ENCODE measurements at regions not wholly inside any gene's neighbourhood (a gene's known extent, or its start where the extent isn't known, plus 50 kb on each side); places are given as distances from the start of the nearest gene placed in this dataset.

DNA sequence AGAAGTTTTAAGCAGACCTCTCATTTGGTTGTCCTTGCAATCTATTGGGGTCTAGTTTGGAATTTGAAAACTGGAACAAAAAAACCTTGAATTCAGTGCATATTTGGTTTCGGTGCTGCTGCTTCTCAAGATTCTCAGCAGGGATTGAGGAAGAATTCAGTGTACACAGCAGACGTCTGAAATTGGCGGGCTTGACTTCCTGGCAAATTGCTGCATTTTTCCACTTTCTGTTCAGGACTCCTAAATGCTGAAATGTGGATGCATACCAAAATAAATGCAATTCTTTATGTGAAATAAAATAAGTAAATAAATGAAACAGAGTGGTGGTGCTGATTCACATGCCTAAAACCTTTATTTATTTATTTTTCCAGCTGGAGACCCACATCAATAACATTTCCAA, 332.4 kb upstream of the KYNU start:
- Histone ChIP-seq H3K79me2 (ENCODE audit: control insufficient read depth, insufficient read depth, low read length) (no peaks in the 10 kb centered on the region), H3K27ac (ENCODE audit: low read length in 2 of 2) (no peak overlapping the region), H3K4me2 (replicated peaks; ENCODE audit: low read depth, low read length, poor library complexity, severe bottlenecking) (no peak overlapping the region), H3K9ac (ENCODE audit: low read length) (no peak overlapping the region), H3K27me3 (replicated peaks in 1 of 4; ENCODE audit: control extremely low read depth in 1 of 4, control insufficient read depth in 3 of 4, insufficient read depth in 4 of 4, low read length in 3 of 4) (no peaks in the 10 kb centered on the region), H3K4me1 (ENCODE audit: control insufficient read depth in 2 of 2, insufficient read depth in 2 of 2, low read length in 2 of 2) (no peaks in the 10 kb centered on the region), H3K9me3 (ENCODE audit: control extremely low read depth in 1 of 3, control insufficient read depth in 2 of 3, insufficient read depth in 1 of 3, low read length in 2 of 3) (peaks cover 0 to 5% (median under 1%) of the 10 kb centered on the region in 3 donors), H2AFZ (ENCODE audit: insufficient read depth, low read depth, low read length, poor library complexity, severe bottlenecking) (no peak overlapping the region), H4K20me1 (ENCODE audit: control insufficient read depth, insufficient read depth, low read length, poor library complexity, severe bottlenecking) (no peaks in the 10 kb centered on the region), H3K36me3 (replicated peaks in 1 of 2; ENCODE audit: control extremely low read depth in 1 of 2, control insufficient read depth in 1 of 2, extremely low read depth in 1 of 2, insufficient read depth in 2 of 2, low read length in 1 of 2) (no peaks in the 10 kb centered on the region), H3K4me3 (ENCODE audit: control extremely low read depth in 1 of 5, extremely low read depth in 1 of 5, insufficient read depth in 1 of 5, low read depth in 2 of 5, low read length in 4 of 5) (no peak overlapping the region)
- DNase-seq (no peak), ATAC-seq (ENCODE audit: low read depth) (no peak)
- ChIA-PET POLR2A (no interaction called here), CTCF (no interaction called here)
- H3K4me3 Mint-ChIP-seq: no peak overlapping the region
- H3K9me3 Mint-ChIP-seq (ENCODE audit: insufficient read depth): peaks cover 3% of the 10 kb centered on the region
- intact Hi-C loops (cut with micrococcal nuclease): no loop called here
- no peaks in the 10 kb centered on the region for H3K4me1 Mint-ChIP-seq
- H3K27me3 Mint-ChIP-seq: no peaks in the 10 kb centered on the region
- TF ChIP-seq, protein P1, sequence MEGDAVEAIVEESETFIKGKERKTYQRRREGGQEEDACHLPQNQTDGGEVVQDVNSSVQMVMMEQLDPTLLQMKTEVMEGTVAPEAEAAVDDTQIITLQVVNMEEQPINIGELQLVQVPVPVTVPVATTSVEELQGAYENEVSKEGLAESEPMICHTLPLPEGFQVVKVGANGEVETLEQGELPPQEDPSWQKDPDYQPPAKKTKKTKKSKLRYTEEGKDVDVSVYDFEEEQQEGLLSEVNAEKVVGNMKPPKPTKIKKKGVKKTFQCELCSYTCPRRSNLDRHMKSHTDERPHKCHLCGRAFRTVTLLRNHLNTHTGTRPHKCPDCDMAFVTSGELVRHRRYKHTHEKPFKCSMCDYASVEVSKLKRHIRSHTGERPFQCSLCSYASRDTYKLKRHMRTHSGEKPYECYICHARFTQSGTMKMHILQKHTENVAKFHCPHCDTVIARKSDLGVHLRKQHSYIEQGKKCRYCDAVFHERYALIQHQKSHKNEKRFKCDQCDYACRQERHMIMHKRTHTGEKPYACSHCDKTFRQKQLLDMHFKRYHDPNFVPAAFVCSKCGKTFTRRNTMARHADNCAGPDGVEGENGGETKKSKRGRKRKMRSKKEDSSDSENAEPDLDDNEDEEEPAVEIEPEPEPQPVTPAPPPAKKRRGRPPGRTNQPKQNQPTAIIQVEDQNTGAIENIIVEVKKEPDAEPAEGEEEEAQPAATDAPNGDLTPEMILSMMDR (IDR thresholded peaks at IDR 0.05): no peak
- WGBS (ENCODE audit: insufficient coverage): 89% methylated on average over 2 of the region's 3 CpGs
- no peak overlapping the region for H3K27ac Mint-ChIP-seq

DNA sequence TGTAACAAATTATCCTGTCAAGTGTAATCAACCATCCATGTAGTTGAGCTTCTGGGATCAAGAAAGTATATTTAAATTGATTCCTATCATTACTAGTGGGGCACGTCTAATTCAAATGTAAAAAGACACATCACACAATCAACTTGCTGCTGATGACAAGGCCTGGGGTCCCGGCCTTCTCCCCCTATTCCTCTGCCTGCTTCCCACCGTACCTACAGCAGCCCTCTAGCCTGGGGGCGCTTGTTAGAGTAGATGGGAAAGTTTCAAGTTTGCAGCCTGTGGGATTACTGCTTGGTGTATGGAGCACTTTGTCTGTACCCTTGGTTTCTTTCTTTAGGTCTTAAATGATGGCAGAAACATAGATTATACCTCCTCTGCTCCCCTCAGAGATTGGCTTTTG, 333.3 kb upstream of the KYNU start:
- ChIA-PET CTCF (no interaction called here), POLR2A (no interaction called here)

More for the DNA sequence above, 333.3 kb upstream of the KYNU start:
- Histone ChIP-seq H3K9ac (ENCODE audit: low read length) (no peak overlapping the region), H3K4me3 (ENCODE audit: control extremely low read depth in 1 of 5, extremely low read depth in 1 of 5, insufficient read depth in 1 of 5, low read depth in 2 of 5, low read length in 4 of 5) (no peak overlapping the region), H3K27ac (ENCODE audit: low read length in 2 of 2) (no peak overlapping the region), H3K9me3 (ENCODE audit: control extremely low read depth in 1 of 3, control insufficient read depth in 2 of 3, insufficient read depth in 1 of 3, low read length in 2 of 3) (peaks cover 0 to 5% (median 0%) of the 10 kb centered on the region in 3 donors), H3K27me3 (replicated peaks in 1 of 4; ENCODE audit: control extremely low read depth in 1 of 4, control insufficient read depth in 3 of 4, insufficient read depth in 4 of 4, low read length in 3 of 4) (no peaks in the 10 kb centered on the region), H4K20me1 (ENCODE audit: control insufficient read depth, insufficient read depth, low read length, poor library complexity, severe bottlenecking) (no peaks in the 10 kb centered on the region), H2AFZ (ENCODE audit: insufficient read depth, low read depth, low read length, poor library complexity, severe bottlenecking) (no peak overlapping the region), H3K4me2 (replicated peaks; ENCODE audit: low read depth, low read length, poor library complexity, severe bottlenecking) (no peak overlapping the region), H3K36me3 (replicated peaks in 1 of 2; ENCODE audit: control extremely low read depth in 1 of 2, control insufficient read depth in 1 of 2, extremely low read depth in 1 of 2, insufficient read depth in 2 of 2, low read length in 1 of 2) (no peaks in the 10 kb centered on the region), H3K79me2 (ENCODE audit: control insufficient read depth, insufficient read depth, low read length) (no peaks in the 10 kb centered on the region), H3K4me1 (ENCODE audit: control insufficient read depth in 2 of 2, insufficient read depth in 2 of 2, low read length in 2 of 2) (no peaks in the 10 kb centered on the region)
- Mint-ChIP-seq H3K27ac (no peak overlapping the region), H3K4me1 (no peaks in the 10 kb centered on the region), H3K9me3 (ENCODE audit: insufficient read depth) (peaks cover 2% of the 10 kb centered on the region), H3K4me3 (no peak overlapping the region), H3K27me3 (no peaks in the 10 kb centered on the region)
- no peak for DNase-seq
- ATAC-seq (ENCODE audit: low read depth): no peak
- 50% methylated on average over 1 of the region's 4 CpGs for WGBS (ENCODE audit: insufficient coverage)
- intact Hi-C loops (cut with micrococcal nuclease): no loop called here
- TF ChIP-seq, protein P1 (IDR thresholded peaks at IDR 0.05): no peak
- TF ChIP-seq EZH2 (IDR thresholded peaks at IDR 0.05; ENCODE audit: borderline replicate concordance, insufficient read depth, low read depth, low read length, poor library complexity, severe bottlenecking): no peak

All from B cell (primary cell).